Neural progenitor cell (in vitro differentiated cells): ENCODE measurements at regions not wholly inside any gene's neighbourhood (a gene's known extent, or its start where the extent isn't known, plus 50 kb on each side); places are given as distances from the start of the nearest gene placed in this dataset.

Source experiments
- EZH2phosphoT487 ChIP-seq: fragments of 200-600 bp; sonication (generic); IDR thresholded peaks from 2 replicates; pipeline ENCODE4 v1.6.1; 2017; ENCODE audit warnings: antibody characterized with exemption
- TF ChIP-seq, protein P1 (sequence below): fragments of 200-600 bp; sonication (generic); IDR thresholded peaks from 2 replicates; pipeline ENCODE4 v1.5.1; 2017; ENCODE audit warnings: antibody characterized with exemption, mild to moderate bottlenecking

DNA sequence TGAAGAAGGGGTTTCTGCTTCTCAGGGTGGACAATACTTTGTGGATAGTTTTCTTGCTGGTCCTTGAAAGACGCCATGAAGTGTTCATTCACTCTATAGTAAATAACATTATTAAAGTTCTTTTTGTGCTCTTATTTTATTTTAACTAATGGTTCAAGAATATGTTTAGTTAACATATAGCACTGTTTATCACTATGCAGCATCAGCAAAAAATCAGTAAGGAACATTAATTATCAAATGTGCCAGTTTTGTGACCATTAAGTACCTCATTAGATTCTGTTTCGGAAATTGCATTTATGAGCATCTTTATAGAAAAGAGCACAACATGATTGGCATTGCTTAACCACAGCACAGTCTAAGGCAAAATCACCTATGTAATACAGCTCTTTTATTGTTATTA, 385.6 kb downstream of the LMO4 start:
- TF ChIP-seq, protein P1, sequence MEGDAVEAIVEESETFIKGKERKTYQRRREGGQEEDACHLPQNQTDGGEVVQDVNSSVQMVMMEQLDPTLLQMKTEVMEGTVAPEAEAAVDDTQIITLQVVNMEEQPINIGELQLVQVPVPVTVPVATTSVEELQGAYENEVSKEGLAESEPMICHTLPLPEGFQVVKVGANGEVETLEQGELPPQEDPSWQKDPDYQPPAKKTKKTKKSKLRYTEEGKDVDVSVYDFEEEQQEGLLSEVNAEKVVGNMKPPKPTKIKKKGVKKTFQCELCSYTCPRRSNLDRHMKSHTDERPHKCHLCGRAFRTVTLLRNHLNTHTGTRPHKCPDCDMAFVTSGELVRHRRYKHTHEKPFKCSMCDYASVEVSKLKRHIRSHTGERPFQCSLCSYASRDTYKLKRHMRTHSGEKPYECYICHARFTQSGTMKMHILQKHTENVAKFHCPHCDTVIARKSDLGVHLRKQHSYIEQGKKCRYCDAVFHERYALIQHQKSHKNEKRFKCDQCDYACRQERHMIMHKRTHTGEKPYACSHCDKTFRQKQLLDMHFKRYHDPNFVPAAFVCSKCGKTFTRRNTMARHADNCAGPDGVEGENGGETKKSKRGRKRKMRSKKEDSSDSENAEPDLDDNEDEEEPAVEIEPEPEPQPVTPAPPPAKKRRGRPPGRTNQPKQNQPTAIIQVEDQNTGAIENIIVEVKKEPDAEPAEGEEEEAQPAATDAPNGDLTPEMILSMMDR: no peak
- TF ChIP-seq EZH2phosphoT487: no peak
